ENCODE measurements at regions not wholly inside any gene's neighbourhood (a gene's known extent, or its start where the extent isn't known, plus 50 kb on each side); places are given as distances from the start of the nearest gene placed in this dataset.
"Not testable (repeated sequence)": the region's sequence is repeated elsewhere in the genome, so short reads cannot be mapped to it uniquely, and the experiment has no call there.

DNA sequence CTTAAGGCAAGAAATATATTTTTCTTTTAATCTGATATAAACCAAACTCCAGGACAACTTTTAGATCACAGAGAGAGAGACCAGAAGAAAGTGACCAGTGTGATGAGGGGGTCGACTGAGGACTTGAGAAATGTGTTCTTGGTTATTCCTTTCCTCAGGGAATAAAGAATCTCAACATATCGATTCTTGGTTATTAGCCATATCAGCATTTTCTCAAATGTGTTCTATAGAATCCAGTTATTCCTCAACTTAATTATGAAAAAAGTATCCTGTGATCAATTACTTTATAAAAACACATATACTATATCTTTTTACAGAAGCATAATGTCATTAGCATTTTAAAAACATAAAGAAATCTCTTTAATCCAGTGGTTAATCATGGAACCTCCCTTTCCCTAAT lies 222.1 kb upstream of the FAM3C start:
- DNase-seq: no peak

DNA sequence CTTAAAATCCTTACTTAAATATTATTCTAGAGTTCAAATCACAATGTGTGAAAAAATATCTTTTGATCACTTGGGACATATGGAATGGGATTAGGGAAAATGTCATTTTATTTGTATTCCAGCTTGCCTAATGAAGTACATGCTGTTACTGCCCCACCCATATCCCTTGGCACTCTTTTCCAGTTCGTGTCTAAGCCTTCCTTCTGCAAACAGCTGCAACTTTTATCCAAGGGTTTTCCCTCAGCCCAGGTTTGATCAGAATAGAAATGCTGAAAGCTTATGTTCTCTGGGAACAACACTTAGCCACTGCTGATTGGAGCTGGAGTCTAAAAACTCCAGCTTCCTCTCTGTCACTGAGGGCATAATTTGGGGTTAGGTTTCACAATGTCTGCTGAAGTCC lies 214.1 kb upstream of the FAM3C start:
- no peak for DNase-seq

DNA sequence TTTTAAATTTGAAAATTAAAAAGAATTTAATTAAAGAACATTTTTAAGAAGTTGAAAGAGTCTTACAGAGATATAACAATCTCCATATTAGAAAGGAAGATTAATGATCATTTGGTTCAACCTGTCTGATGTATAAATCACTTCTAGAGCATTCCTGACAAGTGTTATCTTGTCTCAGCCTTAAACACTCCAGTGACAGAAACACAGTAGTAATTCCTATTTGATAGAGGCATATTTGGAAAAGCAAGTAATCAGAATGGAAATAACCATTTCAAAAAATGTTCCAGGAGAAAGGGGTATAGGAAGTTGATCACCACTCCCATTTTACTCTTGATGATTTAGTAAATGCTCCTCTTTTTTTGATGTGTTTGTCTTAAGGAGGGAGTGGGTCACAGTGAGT lies 213.1 kb upstream of the FAM3C start:
- no peak for DNase-seq

DNA sequence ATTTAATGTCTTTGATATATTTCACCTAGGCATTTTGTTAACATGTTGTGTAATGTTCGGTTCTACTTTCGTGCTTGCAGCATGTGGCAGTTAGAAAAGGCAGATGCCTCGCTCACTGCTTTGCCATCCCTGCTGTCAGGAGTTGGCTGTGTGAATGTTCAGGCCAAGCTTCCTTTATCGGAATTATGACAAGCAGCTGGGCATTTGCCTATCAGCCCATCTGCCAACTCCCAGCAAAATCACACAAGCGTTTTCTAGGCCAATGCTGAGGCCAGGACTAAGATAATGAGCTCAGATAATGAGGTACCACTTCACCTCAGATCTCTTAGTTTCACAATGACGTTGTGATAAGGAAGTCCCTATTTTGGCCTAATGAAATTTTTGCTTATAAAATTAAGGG lies 212.7 kb upstream of the FAM3C start:
- no peak for DNase-seq

DNA sequence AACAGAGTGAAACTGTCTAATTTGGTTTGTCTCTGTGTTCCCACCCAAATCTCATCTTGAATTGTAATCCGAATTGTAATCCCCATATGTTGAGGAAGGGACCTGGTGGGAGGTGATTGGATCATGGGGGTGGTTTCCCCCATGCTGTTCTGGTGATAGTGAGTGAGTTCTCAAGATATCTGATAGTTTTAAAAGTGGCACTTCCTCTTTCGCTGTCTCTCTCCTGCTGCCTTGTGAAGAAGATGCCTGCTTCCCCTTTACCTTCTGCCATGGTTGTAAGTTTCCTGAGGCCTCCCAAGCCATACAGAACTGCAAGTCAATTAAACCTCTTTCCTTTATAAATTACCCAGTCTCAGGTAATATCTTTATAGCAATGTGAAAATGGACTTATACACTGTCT lies 212.1 kb upstream of the FAM3C start:
- DNase-seq: not testable (repeated sequence)

DNA sequence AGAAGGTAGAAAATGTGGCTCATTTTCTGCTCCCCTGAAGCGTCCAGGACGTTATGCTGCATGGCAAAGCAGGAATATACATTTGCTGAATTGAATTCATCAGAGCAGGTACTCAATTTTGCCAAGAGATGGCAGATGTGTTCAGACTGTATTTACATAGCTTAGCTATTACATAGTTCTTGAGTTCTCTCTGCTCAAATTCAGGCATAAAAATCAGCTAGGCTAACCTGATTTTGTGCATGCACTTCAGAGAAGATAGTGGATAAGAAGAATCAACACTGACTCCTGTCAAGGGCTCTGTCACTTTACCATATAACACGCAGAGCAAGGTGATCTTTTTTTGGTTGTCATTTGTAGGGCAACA lies 209.2 kb upstream of the FAM3C start:
- DNase-seq: no peak

DNA sequence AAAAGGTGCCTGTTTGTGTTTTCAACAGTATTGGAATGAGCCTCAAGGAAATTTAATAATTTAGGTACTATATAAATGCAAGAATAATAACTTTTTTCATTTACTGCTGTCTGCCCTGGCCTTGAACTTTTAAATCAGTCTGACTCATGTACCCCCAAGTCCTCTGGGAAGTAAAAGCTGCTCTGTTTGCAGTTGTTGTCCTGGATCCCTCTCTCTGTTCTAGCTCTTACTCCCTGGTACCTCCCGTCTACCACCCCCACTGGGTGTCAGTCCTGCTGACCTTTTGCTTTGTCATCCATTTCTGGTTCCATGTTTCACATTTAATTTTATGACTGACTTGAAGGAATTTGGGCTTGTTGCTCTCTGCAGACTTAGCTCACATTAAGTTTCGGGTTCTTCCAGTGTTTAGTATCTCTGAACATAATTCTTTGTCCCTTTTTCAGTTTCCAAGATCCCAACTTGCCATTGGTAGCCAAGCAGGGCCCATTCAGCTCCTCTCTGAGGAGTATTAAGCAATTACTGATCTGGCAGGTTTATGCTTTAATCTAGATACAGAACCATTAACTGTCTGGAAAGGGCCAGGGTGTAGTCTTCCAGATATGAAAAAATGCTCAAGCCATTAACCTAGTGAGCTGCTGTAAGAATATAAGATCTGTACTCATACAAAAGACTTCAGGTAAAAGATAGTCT lies 208.7 kb upstream of the FAM3C start:
- DNase-seq: no peak

DNA sequence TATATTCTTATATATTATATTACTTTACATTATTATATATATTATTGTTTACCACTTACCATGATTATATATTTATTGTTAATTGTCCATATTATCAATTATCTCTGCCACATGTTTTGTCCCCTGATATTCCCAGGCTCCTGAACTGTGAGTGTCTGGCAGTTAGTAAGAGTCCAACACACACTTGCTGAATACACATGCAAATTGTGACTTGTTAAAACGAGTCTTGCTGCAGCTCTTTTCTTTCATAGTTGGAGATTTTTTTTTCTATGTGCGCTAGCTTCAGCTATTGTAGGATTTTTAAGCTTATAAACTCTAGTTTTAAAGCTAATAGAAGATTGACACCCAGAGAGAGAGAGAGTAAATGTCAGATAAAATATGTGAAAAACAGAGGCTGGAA lies 207.8 kb upstream of the FAM3C start:
- DNase-seq: no peak

DNA sequence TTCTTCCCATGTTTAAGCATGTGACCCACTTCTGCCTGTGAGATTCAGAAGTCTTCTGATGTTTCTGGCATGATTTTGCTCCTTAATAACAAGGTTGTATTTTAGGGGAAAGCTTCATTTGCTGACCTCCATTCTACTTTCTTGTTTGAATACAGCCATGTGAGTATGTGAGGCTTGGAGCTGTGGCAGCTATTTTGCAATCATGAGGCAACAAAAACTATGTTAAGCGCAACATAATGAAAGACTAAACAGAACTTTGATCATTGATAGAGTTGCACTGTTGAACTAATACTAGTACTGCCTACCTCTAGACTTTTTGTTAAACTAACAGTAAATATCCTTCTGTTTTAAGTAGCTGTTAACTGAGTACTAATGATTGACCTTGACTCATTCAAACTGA lies 203.8 kb upstream of the FAM3C start:
- no peak for DNase-seq

DNA sequence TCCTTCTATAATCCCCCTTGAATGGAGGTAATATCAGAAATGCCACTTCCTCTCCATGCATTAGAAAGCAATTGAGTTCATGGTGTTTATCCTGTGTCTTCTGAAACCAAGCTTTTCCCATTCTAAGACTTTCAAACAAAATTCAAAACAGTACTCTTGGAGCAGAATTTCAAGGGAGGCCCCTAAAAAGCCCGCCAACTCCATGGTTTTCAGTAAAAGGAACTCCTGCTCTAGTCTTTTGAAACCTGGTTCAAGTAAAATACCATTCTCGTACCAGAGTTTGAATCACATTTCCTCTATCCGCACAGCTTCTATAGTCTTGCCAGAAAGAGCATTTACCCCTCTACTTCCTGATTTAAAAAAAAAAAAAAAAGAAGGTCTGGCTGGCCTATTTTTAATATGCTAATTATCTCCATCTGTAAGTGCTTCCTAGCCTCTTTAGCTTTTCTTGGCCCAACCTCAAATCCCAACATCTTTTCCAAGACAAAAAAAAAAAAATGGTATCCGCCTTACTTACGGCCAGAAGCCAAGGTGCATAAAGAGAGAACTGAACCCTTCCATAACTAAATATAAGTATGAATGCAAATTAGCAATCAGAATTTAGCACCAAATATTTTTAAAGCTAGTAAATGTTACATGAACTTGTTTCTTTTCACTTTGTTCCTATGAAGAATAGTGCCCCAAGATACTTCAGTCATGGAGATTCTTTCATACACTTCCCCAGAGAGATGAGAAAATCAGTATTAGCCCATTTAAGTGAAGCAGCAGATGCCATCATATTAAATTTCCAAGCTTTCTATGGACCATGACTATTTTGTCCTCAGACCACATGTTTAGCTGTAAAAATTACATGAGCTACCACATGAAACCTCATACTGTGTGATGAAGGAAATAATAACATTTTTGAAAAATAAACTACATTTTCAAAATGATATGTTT lies 199.9 kb upstream of the FAM3C start:
- no peak for DNase-seq

DNA sequence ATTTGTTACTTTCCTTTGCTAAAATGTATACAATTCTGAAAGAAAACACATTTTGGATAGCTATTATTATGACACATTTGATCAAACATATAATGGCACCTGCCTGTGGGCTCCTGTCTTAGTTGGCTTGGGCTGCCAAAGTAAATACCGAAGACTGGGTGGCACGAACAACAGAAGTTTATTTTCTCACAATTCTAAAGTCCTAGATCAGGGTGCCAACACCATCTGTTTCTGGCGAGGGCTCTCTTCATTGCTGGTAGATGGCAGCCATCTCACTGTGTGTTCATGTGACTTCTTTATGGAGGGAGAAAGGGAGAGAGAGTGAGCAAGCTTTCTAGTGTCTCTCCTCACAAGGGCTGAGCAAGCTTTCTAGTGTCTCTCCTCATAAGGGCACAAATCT lies 195.8 kb upstream of the FAM3C start:
- DNase-seq: no peak

DNA sequence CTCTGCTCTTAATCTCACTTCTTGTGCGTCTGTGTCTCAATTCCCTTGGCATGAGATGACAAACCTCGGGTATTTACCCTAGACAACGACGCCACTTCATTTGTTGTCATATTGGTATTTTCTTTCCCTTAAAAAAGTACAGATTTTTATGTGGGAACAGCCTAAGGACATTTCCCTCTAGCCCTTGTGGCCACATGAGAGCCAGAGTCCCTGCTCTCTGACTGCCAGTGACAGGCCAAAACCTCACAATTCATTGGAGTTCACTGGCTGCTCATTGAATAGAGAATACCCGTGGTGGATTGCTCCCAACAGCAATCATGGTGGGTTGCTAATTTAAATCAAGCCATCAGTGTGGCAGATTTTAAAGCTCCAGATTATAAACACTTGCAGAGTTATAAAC lies 191.3 kb upstream of the FAM3C start:
- DNase-seq: no peak

DNA sequence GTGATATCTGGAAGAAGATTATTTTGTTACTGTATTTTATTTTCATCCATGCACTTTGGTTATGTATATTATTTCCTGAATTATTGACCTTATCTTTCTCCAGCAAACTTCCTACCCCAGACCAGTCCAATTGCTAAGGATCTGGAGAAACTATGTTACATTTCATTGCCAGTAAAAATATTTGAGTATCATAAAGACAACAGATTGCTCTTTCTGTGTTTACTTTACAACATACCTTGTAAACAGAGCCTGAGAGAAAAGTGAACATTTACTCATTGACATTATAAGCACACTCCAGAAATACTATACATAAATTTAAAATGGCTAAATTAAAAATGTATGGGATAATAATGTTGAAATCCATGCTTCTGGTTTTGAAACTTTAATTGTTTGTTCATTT lies 186.2 kb upstream of the FAM3C start:
- DNase-seq: no peak

DNA sequence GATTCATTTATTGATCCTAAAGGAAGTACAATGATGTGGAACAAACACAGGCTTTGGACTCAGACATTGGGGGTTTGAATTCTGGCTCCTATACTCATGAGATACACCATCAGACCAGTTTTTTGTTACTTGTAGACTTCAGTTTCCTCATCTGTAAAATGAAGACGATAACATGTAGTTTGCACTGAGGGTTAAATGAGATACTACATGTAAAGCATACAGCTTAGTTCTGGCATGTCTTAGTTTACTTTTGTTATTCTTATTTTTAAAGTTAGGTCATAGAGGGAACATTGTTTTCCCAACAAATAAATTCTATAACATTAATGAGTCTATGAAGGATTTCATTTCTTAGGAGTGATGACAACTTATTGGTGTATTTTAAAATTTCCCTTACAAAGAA lies 183.5 kb upstream of the FAM3C start:
- DNase-seq: no peak

DNA sequence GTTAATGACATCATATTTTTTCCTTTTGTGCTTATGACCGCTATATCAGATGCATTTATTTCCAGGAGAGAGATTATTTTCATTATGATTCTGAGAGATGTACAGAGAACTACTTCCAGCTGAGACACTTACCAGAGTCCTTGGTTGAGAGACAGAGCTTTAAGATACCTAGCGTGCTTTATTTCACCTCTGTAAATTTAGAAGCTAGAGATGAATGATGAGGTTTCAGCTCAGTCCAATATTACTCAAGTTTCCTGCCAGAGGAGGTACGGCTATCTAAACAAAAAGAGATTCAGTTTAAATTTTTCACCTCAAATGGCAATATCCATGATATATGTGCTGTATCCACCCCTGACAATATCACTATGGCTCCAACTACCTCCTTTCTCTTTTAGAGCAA lies 182.6 kb upstream of the FAM3C start:
- no peak for DNase-seq

DNA sequence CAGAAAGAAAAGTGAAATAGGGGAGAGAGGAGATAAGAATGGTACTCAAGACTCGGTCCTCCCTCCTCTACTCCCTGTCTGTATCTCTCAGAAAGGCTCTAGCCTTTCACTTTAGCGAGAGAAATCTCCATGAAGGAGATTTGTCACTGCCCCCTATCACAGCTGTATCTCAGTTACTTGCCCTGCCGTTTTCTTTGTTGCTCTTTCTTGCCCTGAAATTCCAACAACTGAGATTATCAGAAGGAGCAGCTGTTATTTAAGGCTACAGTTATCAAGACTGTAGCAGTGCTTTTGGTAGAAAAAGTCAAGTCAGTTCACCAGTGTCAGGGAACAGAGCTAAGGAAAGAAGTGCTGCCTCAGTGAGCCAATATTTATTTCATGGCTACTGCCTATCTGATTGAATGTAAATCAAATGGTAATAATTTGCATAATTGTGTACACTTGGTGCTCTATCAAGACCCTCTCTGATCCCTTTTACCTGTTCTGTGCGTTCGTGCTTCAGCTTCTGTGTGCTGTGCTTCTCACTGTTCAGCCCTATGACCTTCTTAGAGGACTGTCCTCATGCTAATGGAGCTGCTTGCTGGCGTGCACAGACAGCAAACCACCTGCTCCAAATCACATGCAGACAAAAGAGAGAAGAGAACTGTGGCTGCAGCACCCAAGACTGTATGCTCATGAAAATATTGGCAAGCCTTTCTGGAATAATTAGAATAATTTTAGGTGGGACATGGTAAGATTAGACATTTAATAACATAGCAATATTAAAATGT lies 180.2 kb upstream of the FAM3C start:
- no peak for DNase-seq

DNA sequence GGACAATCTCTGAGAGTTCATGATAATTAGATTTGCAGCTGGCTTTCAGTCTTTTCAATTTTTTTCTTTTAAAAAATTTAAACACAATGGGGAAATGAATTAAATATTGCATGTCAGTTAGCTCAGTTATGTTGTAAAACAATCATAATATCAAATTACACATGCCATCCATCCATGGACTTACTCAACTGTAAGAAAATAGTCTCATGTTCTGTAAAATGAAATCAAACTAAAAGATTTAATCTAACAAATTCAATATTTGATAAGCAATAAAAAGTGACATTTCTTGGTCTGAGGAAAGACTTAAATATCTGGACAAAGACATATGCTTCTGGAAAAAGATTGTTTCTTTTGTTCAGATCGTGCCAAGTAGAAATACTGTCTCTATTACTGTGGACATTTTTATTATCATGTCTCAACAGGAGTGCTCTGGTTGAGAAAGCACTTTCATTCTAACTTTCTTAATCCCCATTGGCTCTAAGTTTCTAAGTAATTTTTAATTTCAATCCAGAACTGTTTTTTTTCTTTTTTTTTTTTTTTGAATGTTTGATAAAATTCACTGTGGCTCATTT lies 179.2 kb upstream of the FAM3C start:
- no peak for DNase-seq

DNA sequence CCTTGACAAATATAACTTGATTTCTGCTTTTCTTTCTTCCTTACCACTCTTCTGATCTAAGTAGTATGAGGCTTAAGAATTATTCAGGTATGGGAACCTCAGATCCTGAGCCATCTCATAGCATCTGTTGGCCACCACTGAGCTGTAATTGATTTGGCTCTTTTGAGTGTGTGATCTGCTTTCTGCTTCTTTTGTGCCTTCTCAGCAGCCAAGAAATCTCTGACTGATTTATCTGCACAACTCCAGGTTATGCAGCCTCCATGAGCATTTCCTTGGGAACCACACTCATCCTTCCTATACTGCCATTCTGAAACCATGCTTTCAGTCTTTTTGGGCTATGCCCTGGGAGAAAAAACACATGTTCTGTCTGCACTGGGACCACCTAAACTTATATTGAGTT lies 178.0 kb upstream of the FAM3C start:
- DNase-seq: no peak

DNA sequence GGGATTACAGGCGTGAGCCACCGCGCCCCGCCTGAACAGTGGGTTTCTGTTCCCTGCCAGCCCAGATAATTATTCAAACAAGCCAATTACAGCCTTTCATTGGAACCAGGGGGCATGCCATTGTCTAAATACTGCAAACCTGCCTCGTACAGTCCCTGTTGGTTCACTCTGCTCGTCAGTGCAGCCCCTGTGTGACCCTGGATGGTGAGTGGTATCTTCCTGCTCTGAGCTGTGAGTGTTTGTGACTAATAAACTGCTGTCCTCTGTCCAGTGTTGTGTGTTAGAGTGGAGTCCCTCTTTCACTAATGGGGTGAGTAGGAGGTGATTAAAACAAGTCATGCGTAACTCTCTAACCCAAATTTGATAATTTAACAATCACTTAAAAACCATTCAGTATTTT lies 176.5 kb upstream of the FAM3C start:
- DNase-seq: no peak

DNA sequence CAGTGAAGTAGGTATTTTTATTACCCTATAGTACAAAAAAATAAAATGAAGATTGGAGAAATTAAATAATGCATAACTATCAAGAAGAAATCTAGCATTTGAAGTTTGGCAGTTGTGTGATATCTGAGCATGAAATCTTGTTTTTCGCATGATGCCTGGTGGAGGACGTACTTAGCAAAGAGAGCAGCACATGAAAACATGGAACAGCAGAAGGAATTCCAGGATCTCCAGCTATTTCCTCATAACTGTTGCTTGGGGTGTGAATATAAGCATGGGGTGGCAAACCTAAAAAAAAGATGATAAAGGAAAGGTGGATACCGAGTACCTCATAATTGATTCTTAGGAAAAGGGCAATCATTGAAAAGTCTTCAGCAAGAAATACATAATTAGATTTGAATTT lies 174.3 kb upstream of the FAM3C start:
- DNase-seq: no peak

DNA sequence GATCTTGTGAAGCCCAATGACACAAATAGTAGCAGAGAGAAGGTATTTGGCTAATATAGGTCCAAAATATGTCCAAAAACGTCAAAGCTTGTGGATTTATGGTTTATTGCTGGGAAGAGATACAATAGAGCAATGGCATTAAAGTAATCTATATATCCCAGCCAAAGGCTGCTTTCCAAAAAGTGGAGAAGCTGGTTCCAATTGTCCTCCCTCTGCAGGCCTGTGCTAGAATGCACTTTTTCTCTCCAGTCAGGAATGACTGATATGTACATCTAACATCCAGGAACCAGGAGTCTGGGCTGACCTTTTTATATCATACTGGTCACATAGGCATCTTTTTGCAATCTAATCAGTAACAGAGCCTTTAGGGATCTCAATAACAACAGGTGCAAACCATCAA lies 167.1 kb upstream of the FAM3C start:
- no peak for DNase-seq

DNA sequence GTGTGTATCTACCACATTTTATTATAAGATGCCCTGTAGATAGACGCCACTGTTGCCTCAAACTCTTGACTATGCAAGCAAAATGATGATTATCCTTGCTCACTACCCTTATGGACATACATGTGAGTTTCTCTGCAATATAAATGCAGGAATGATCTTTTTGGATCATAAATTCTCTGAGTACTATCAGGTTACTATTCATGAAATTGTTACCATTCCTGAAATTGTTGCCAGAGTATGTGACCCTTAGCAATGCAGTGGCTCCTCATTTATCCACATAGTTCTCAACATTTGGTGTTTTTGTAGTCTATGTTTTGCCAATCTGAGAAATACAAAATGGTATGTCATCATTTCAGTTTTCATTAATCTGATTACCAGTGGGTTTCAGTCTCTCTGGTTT lies 166.2 kb upstream of the FAM3C start:
- DNase-seq: no peak

DNA sequence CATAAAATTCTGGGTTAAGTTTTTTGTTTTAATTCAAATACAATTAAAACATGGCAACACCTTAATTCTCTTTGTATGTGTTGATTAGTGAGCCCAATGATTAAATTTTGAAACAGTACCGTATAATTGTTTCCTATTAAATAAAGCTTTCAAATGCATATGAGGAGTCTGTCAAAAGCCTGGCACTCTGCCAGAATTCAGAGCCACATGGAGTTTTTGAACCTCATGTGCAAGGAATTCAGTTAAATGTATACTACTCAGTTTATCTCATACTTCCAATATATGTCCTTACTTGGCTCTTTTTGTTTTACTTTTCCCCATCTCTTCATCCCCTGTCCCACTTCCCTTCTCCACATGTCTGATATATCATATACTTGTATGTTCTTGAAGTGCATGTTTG lies 165.6 kb upstream of the FAM3C start:
- no peak for DNase-seq
